Vagina (tissue), 2 donors: ENCODE measurements at regions not wholly inside any gene's neighbourhood (a gene's known extent, or its start where the extent isn't known, plus 50 kb on each side); places are given as distances from the start of the nearest gene placed in this dataset.
"Not testable (repeated sequence)": the region's sequence is repeated elsewhere in the genome, so short reads cannot be mapped to it uniquely, and the experiment has no call there.

ENCODE experiments used
- DNase-seq, 2 donors: peaks; one replicate each; pipeline ENCODE4 v3.0.0-alpha.2; 2017; ENCODE audit errors: extremely low spot score in 2 of 2
- H3K27ac ChIP-seq: fragments of 200-600 bp; sonication (generic); one replicate; pipeline ENCODE4 v1.5.1; 2019
- H3K27me3 ChIP-seq: fragments of 200-600 bp; sonication (generic); one replicate; pipeline ENCODE4 v1.5.1; 2019
- H3K36me3 ChIP-seq, 2 donors: fragments of 200-600 bp; sonication (generic); one replicate each; pipeline ENCODE4 v1.5.1; 2017 to 2019
- H3K4me1 ChIP-seq: fragments of 200-600 bp; sonication (generic); one replicate; pipeline ENCODE4 v1.5.1; 2019
- H3K4me3 ChIP-seq, 2 donors: fragments of 200-600 bp; sonication (generic); 1 replicate in 1 of 2; 2 replicates in 1 of 2; pipeline ENCODE4 v1.5.1; 2016 to 2019
- H3K9me3 ChIP-seq: fragments of 200-600 bp; sonication (generic); one replicate; pipeline ENCODE4 v1.5.1; 2019
- POLR2A ChIP-seq, 2 donors: fragments of 450-650 bp; IDR thresholded peaks; one replicate each; pipeline ENCODE4 v1.6.1; 2017; ENCODE audit warnings: antibody characterized with exemption in 2 of 2, mild to moderate bottlenecking in 2 of 2, moderate library complexity in 2 of 2
- POLR2AphosphoS5 ChIP-seq, 2 donors: sonication (generic); formaldehyde crosslinking; IDR thresholded peaks; one replicate each; pipeline ENCODE4 v1.9.0; 2017; ENCODE audit warnings: antibody characterized with exemption in 2 of 2, mild to moderate bottlenecking in 2 of 2, low read depth in 1 of 2; ENCODE audit not compliant: insufficient read depth in 1 of 2
- intact Hi-C: fragments of 100-400 bp; cut with DNase I; formaldehyde crosslinking; loops from one replicate; pipeline ENCODE4 v1.15.1; 2023
- TF ChIP-seq, protein P1 (sequence below), 3 experiments: fragments of 450-650 bp in 2 of 3; fragments of 200-600 bp in 1 of 3; sonication (generic) in 1 of 3; IDR thresholded peaks; one replicate each; pipeline ENCODE4 v1.5.1; 2017 to 2019; ENCODE audit warnings: antibody characterized with exemption in 3 of 3, mild to moderate bottlenecking in 2 of 3, moderate library complexity in 2 of 3

DNA sequence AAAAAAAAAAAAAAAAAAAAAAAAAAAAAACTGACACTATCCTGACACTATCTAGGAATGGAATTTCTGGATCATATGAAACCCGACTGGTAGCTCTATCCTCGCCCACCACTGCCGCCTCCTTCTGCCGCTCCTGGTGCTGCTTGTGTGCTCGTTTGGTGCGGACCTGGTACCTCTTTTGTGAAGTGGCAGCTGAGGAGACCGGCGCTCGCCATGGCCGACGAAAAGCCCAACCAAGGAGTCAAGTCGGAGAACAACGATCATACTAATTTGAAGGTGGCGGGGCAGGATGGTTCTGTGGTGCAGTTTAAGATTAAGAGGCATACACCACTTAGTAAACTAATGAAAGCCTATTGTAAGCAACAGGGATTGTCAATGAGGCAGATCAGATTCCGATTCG is 130.6 kb downstream of the SEPTIN14 start:
- TF ChIP-seq POLR2A (IDR thresholded peaks at IDR 0.05) = no peak
- no peak for TF ChIP-seq POLR2AphosphoS5 (IDR thresholded peaks at IDR 0.05; ENCODE audit: insufficient read depth in 1 of 2, low read depth in 1 of 2)
- TF ChIP-seq, protein P1, sequence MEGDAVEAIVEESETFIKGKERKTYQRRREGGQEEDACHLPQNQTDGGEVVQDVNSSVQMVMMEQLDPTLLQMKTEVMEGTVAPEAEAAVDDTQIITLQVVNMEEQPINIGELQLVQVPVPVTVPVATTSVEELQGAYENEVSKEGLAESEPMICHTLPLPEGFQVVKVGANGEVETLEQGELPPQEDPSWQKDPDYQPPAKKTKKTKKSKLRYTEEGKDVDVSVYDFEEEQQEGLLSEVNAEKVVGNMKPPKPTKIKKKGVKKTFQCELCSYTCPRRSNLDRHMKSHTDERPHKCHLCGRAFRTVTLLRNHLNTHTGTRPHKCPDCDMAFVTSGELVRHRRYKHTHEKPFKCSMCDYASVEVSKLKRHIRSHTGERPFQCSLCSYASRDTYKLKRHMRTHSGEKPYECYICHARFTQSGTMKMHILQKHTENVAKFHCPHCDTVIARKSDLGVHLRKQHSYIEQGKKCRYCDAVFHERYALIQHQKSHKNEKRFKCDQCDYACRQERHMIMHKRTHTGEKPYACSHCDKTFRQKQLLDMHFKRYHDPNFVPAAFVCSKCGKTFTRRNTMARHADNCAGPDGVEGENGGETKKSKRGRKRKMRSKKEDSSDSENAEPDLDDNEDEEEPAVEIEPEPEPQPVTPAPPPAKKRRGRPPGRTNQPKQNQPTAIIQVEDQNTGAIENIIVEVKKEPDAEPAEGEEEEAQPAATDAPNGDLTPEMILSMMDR (IDR thresholded peaks at IDR 0.05) = no peak
- Histone ChIP-seq H3K27ac (no peak overlapping the region), H3K4me1 (no peaks in the 10 kb centered on the region), H3K9me3 (no peaks in the 10 kb centered on the region), H3K36me3 (no peaks in the 10 kb centered on the region), H3K4me3 (no peak overlapping the region), H3K27me3 (no peaks in the 10 kb centered on the region)
- DNase-seq = no peak
- intact Hi-C loops = no loop called here

DNA sequence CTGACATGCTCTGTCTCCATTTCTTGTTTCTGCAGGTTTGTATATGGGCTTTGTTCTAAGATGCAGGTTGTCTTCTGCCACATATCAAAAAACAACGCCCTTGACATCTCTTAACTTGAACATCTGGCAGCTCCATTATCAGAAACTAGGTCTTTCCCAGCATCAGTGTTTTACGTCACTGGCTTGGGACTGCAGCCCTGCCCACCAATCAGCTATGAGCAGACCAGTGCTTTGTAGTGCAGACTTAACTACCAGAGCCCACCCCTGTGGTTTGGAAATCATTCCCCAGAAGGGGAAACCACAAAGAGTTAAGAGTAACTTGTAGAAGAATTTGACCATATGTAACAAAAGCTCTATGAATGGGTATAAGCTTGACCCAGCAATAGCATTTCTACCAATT is 132.4 kb downstream of the SEPTIN14 start:
- no peaks in the 10 kb centered on the region for H3K36me3 ChIP-seq
- no peak for DNase-seq
- H3K27me3 ChIP-seq = no peaks in the 10 kb centered on the region
- H3K4me1 ChIP-seq = no peaks in the 10 kb centered on the region
- intact Hi-C loops = no loop called here
- no peak overlapping the region for H3K4me3 ChIP-seq
- H3K9me3 ChIP-seq = no peaks in the 10 kb centered on the region
- no peak overlapping the region for H3K27ac ChIP-seq
- no peak for TF ChIP-seq POLR2AphosphoS5 (IDR thresholded peaks at IDR 0.05; ENCODE audit: insufficient read depth in 1 of 2, low read depth in 1 of 2)
- TF ChIP-seq POLR2A (IDR thresholded peaks at IDR 0.05) = no peak
- TF ChIP-seq, protein P1 (IDR thresholded peaks at IDR 0.05) = no peak

DNA sequence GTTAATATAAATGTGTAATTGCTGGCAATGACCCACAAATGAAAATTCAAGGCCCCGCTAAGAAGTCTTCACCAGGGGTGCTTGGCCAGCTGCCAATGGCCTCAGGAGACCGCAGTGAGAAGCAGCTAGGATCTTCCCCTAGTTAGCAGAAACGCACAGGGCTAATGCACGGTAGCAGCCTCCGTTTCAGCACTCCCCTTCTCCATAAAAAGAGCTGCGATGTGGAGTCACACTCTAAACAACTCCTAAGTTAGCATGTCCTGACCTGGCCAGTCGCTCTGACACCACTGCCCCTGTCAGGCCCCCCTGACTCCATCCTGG is 139.0 kb downstream of the SEPTIN14 start:
- intact Hi-C loops = no loop called here
- TF ChIP-seq, protein P1 (IDR thresholded peaks at IDR 0.05) = no peak
- TF ChIP-seq POLR2AphosphoS5 (IDR thresholded peaks at IDR 0.05; ENCODE audit: insufficient read depth in 1 of 2, low read depth in 1 of 2) (no peak), POLR2A (IDR thresholded peaks at IDR 0.05) (no peak)
- Histone ChIP-seq H3K27me3 (no peaks in the 10 kb centered on the region), H3K4me1 (peaks cover 12% of the 10 kb centered on the region), H3K4me3 (no peak overlapping the region), H3K36me3 (no peaks in the 10 kb centered on the region), H3K9me3 (no peaks in the 10 kb centered on the region), H3K27ac (no peak overlapping the region)
- DNase-seq = no peak

DNA sequence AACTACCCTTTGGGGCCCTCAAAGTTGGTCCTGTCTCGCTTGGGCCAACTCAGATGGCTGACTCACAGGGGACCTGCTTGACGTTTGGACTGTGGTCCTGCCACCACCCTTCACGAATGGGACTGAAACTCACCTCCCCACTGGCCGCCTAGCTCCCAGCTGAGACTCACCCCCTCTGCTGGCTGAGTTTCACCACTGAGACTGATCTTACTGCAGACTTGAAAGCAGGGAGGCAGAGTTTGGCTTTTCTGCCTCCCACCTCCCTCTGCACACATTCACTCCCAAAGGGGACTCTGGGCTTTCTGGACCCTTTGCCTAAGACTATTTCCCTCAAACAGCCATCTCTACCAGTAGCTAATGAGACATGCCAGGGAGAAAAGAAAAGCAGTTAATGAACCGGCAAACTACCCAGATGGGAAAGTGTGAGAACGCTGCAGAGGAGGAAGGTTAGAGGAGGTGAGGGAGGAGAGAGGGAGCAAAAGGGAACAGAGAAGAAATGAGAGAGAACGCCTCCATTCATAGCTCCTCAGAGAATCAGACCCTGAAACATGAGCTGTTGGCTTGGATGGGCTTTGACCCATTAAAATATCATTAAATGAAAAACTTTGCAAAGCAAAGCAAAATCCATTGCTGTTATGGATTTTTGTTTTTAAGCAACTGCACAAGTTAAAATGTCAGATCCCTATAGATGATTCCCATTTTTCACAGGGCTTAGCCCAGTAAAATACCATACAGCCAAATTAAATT is 139.5 kb downstream of the SEPTIN14 start:
- DNase-seq, H3K9me3 ChIP-seq, intact Hi-C loops, H3K4me3 ChIP-seq, H3K36me3 ChIP-seq, H3K27ac ChIP-seq, H3K27me3 ChIP-seq: not testable (repeated sequence)
- H3K4me1 ChIP-seq = peaks cover 12% of the 10 kb centered on the region

DNA sequence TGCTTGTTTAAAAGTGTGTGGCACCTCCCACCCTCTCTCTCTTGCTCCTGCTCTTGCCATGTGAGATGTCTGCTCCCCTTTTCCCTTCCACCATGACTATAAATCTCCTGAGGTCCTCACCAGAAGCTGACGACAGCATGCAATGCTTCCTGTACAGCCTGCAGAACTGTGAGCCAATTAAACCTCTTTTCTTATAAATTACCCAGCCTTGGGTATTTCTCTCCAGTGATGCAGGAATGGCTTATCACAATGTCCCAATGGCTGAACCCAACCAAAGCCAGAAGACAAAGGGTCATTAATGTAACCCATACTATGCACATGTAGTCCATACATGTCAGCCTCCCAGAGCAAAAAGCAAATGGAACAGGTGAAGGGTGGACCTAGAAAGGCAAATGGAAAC is 141.5 kb downstream of the SEPTIN14 start:
- H3K27ac ChIP-seq, H3K36me3 ChIP-seq, H3K9me3 ChIP-seq, H3K27me3 ChIP-seq, H3K4me3 ChIP-seq, intact Hi-C loops, DNase-seq: not testable (repeated sequence)
- peaks cover 12% of the 10 kb centered on the region for H3K4me1 ChIP-seq

DNA sequence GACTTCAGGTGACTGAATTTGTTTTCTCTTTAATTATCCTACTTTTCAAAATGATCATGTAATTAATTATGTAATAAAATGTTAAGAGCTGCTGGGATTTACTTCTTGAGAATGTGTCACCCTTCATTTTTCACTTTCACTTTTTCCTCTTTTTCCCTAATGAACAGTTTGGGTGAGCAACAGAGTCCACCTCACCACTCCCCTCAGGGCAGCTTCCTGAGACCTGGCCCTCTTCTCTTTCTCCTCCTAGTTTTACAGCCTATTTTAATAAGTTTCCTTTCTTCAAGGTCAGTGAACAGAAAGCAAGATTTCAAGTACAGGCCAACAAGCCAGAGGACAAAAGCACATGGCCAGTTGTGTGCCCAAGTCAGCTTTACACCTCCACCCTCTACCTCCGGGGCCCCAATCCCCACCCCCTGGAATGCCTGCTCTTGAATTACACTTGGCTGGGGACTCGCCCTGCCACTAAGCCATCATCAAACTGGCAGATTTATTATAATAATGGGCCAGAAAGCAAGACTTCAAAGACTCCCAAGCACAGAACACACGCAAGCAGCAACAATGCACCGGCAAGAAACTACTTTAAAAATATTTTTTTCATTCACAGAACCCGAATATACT is 143.1 kb upstream of the VOPP1 start:
- H3K4me3 ChIP-seq, H3K36me3 ChIP-seq, H3K4me1 ChIP-seq, intact Hi-C loops, H3K27ac ChIP-seq, H3K27me3 ChIP-seq, H3K9me3 ChIP-seq, DNase-seq: not testable (repeated sequence)

DNA sequence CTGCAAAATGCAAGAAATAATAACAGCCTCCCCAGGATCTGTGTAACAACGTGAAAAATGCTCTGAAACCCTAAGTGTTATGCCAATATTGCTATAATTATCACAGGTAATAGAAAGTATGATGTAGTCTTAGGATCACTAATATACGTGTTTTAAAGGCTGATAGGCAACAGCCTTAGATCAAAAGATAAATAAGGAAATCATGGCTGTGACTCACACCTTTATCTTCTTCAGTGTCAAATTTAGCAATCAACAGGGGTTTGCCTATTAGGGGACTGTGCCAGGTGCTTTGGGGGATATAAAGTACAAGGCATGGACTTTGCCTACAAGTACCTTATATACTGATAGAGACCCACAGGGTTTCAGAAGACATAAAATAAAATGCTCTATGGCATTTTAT is 142.1 kb upstream of the VOPP1 start:
- H3K4me1 ChIP-seq, H3K27me3 ChIP-seq, intact Hi-C loops, DNase-seq, H3K9me3 ChIP-seq, H3K27ac ChIP-seq, H3K4me3 ChIP-seq, H3K36me3 ChIP-seq: not testable (repeated sequence)

DNA sequence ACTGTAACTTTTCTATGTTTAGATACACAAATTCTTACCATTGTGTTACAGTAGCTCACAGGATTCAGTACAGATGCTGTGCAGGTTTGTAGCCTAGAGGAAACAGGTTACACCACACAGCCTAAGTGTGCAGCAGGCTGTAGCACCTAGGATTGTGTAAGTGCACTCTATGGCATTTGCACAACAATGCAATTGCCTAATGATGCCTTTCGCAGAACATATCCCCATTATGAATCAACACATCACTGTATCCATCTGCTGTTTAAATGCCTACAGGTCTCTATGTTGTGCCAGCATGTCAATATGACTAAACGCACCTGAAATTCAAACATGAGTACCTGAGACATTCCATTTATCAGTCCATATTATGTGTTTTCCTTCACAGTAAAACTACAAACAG is 138.0 kb upstream of the VOPP1 start:
- H3K36me3 ChIP-seq, H3K4me1 ChIP-seq, H3K9me3 ChIP-seq, H3K27ac ChIP-seq, H3K4me3 ChIP-seq, intact Hi-C loops, DNase-seq, H3K27me3 ChIP-seq: not testable (repeated sequence)

DNA sequence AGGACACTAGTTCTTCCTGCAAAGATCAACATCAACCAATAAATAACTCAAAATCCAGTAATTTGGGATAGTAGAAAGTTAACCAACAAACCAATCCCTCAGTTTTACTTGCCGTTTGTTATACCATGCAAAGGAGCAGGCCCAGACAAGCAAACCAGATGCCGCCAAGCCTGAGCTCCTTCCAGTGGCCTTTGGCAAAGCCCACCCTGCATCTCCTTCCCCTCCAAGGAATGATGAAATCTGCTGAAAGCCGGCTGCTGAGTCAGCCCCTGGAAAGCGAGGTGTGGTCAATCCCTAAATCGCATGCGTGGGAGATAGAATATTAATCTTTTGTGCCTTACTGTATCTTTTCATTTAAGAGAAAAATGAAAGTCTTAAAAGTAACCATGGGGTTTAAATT is 135.7 kb upstream of the VOPP1 start:
- DNase-seq, H3K4me3 ChIP-seq, H3K27me3 ChIP-seq, intact Hi-C loops, H3K36me3 ChIP-seq, H3K27ac ChIP-seq, H3K9me3 ChIP-seq, H3K4me1 ChIP-seq: not testable (repeated sequence)

DNA sequence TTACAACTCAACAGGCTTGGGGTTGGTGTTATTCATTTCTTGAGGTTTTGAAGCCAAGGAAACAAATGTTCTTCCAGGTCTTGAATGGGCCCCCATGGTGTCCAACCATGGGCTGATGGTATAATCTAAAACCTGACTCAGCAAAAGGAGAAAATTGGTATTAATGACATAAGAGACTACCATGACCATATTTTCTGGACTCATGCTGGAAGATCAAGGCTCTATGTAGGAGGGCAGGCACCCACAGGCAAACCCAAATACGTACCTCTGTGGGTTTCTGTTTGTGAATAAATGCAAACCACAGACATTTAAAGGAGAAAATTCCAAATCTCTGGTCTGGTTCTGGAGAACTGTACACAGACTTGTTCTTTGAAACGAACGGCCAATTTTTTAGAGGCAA is 135.1 kb upstream of the VOPP1 start:
- DNase-seq, H3K27ac ChIP-seq, intact Hi-C loops: not testable (repeated sequence)

More for the DNA sequence above, 135.1 kb upstream of the VOPP1 start:
- not testable (repeated sequence) for H3K4me3 ChIP-seq, H3K36me3 ChIP-seq, H3K9me3 ChIP-seq, H3K27me3 ChIP-seq, H3K4me1 ChIP-seq
